Gastrocnemius medialis (tissue), 4 donors: ENCODE measurements at regions not wholly inside any gene's neighbourhood (a gene's known extent, or its start where the extent isn't known, plus 50 kb on each side); places are given as distances from the start of the nearest gene placed in this dataset.

Experiments
- POLR2A ChIP-seq, 2 donors: fragments of 450-650 bp; IDR thresholded peaks; one replicate each; pipeline ENCODE4 v1.6.1; 2017; ENCODE audit warnings: antibody characterized with exemption in 2 of 2, mild to moderate bottlenecking in 2 of 2, moderate library complexity in 2 of 2
- TF ChIP-seq, protein P1 (sequence below), 5 experiments: fragments of 450-650 bp in 3 of 5; fragments of 200-600 bp in 2 of 5; sonication (generic) in 2 of 5; IDR thresholded peaks in 4 of 5; conservative IDR thresholded peaks in 1 of 5; 1 replicate in 4 of 5; 2 replicates in 1 of 5; pipeline ENCODE4 v1.5.1; 2016 to 2019; ENCODE audit warnings: antibody characterized with exemption in 5 of 5, mild to moderate bottlenecking in 3 of 5, moderate library complexity in 3 of 5

DNA sequence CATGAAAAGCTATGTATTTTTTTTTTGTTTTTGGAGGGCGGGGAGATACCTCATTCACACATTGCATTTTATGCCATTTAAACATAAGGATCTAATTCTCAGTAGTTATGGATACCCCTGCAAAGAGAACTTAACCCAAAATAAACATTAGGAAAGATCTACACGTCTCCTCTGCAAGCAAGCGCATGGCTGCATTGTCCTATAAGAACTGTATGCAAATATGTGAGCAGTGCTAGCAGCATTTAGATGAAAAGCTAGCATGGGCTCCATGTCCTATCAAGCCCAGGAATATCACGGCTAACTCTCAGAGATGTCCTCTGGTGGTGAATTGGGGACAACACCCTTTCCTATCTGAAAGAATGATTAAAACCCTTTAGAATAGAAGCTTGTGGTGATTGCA is 292.8 kb downstream of the MEX3B start:
- TF ChIP-seq POLR2A (IDR thresholded peaks at IDR 0.05) = no peak
- TF ChIP-seq, protein P1, sequence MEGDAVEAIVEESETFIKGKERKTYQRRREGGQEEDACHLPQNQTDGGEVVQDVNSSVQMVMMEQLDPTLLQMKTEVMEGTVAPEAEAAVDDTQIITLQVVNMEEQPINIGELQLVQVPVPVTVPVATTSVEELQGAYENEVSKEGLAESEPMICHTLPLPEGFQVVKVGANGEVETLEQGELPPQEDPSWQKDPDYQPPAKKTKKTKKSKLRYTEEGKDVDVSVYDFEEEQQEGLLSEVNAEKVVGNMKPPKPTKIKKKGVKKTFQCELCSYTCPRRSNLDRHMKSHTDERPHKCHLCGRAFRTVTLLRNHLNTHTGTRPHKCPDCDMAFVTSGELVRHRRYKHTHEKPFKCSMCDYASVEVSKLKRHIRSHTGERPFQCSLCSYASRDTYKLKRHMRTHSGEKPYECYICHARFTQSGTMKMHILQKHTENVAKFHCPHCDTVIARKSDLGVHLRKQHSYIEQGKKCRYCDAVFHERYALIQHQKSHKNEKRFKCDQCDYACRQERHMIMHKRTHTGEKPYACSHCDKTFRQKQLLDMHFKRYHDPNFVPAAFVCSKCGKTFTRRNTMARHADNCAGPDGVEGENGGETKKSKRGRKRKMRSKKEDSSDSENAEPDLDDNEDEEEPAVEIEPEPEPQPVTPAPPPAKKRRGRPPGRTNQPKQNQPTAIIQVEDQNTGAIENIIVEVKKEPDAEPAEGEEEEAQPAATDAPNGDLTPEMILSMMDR (IDR thresholded peaks at IDR 0.05 in 4 of 5, conservative IDR thresholded peaks at IDR 0.05 in 1 of 5) = no peak
